Upper lobe of left lung (tissue), 4 donors: ENCODE measurements at regions not wholly inside any gene's neighbourhood (a gene's known extent, or its start where the extent isn't known, plus 50 kb on each side); places are given as distances from the start of the nearest gene placed in this dataset.

Experiments used
- EP300 ChIP-seq, 4 donors: sonication (generic); formaldehyde crosslinking; IDR thresholded peaks; one replicate each; pipeline ENCODE4 v1.5.1; 2017; ENCODE audit warnings: antibody characterized with exemption in 4 of 4, control low read depth in 2 of 4
- POLR2A ChIP-seq, 4 donors: fragments of 450-650 bp; IDR thresholded peaks; one replicate each; pipeline ENCODE4 v1.5.1; 2016 to 2017; ENCODE audit warnings: antibody characterized with exemption in 4 of 4, mild to moderate bottlenecking in 2 of 4
- TF ChIP-seq, protein P1 (sequence below), 6 experiments: fragments of 450-650 bp in 4 of 6; fragments of 200-600 bp in 2 of 6; sonication (generic) in 2 of 6; IDR thresholded peaks; one replicate each; pipeline ENCODE4 v1.5.1; 2016 to 2019; ENCODE audit warnings: antibody characterized with exemption in 6 of 6

DNA sequence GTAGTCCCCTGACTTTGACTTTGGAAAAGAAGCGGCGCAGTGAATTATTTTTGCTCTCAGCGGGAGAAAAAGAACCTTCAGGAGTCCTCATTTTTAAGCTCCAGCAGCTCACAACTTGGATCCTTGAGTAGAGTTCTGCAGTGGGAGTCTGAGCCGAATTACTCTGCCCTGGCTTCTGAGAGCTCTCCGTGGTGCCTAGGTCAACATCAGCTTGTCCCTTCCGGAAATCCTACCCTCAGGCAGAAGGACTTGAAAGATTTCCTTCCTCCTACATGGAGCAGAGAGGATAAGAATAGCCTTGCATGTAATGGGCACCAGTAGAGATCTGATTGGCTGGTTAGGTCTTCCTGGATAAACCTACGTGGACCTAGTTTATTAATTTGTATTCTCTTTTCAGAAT, 549.7 kb upstream of the TENM3 start:
- TF ChIP-seq, protein P1, sequence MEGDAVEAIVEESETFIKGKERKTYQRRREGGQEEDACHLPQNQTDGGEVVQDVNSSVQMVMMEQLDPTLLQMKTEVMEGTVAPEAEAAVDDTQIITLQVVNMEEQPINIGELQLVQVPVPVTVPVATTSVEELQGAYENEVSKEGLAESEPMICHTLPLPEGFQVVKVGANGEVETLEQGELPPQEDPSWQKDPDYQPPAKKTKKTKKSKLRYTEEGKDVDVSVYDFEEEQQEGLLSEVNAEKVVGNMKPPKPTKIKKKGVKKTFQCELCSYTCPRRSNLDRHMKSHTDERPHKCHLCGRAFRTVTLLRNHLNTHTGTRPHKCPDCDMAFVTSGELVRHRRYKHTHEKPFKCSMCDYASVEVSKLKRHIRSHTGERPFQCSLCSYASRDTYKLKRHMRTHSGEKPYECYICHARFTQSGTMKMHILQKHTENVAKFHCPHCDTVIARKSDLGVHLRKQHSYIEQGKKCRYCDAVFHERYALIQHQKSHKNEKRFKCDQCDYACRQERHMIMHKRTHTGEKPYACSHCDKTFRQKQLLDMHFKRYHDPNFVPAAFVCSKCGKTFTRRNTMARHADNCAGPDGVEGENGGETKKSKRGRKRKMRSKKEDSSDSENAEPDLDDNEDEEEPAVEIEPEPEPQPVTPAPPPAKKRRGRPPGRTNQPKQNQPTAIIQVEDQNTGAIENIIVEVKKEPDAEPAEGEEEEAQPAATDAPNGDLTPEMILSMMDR (IDR thresholded peaks at IDR 0.05): no peak
- no peak for TF ChIP-seq POLR2A (IDR thresholded peaks at IDR 0.05)
- no peak for TF ChIP-seq EP300 (IDR thresholded peaks at IDR 0.05)
